ENCODE measurements at regions not wholly inside any gene's neighbourhood (a gene's known extent, or its start where the extent isn't known, plus 50 kb on each side); places are given as distances from the start of the nearest gene placed in this dataset.

- no peaks in the 10 kb centered on the region for H3K9me3 ChIP-seq
- no peak overlapping the region for H3K27ac ChIP-seq
- no peak overlapping the region for H3K4me3 ChIP-seq
- no peaks in the 10 kb centered on the region for H3K36me3 ChIP-seq
- H3K4me1 ChIP-seq = no peaks in the 10 kb centered on the region
- H3K27me3 ChIP-seq = peaks cover 0 to 54% (median 7%) of the 10 kb centered on the region in 7 donors
- WGBS, 2 donors = 33 to 35% methylated on average over 8 of the region's 8 CpGs
- no peak for TF ChIP-seq CTCF (IDR thresholded peaks at IDR 0.05)
- ATAC-seq = peak in 4 of 8 donors; percentile 51 to 94 (median 72)
- DNase-seq = peak in 1 of 2 donors; percentile 8
- intact Hi-C loops (cut with DNase I) = no loop called here
Observed at GRCh38 chr9:90301277-90301653, 341.4 kb downstream of the DIRAS2 start.

- TF ChIP-seq CTCF (IDR thresholded peaks at IDR 0.05) = no peak
- DNase-seq (no peak), ATAC-seq (no peak)
- H3K27me3 ChIP-seq = peaks cover 0 to 37% (median 4%) of the 10 kb centered on the region in 7 donors
- H3K27ac ChIP-seq = no peak overlapping the region
- H3K9me3 ChIP-seq = no peaks in the 10 kb centered on the region
- 77 to 79% methylated on average over 4 of the region's 4 CpGs for WGBS, 2 donors
- H3K4me1 ChIP-seq = no peaks in the 10 kb centered on the region
- no peak overlapping the region for H3K4me3 ChIP-seq
- intact Hi-C loops (cut with DNase I) = no loop called here
- H3K36me3 ChIP-seq = no peaks in the 10 kb centered on the region
Observed at GRCh38 chr9:90303655-90304054, 339.0 kb downstream of the DIRAS2 start.

- Histone ChIP-seq H3K9me3 (no peaks in the 10 kb centered on the region), H3K27ac (no peak overlapping the region), H3K4me1 (no peaks in the 10 kb centered on the region), H3K36me3 (no peaks in the 10 kb centered on the region), H3K27me3 (peaks cover 0 to 31% (median 0%) of the 10 kb centered on the region in 7 donors), H3K4me3 (no peak overlapping the region)
- 85 to 93% methylated on average over 11 of the region's 11 CpGs for WGBS, 2 donors
- no peak for TF ChIP-seq CTCF (IDR thresholded peaks at IDR 0.05)
- DNase-seq (no peak), ATAC-seq (no peak)
- intact Hi-C loops (cut with DNase I) = no loop called here
Observed at GRCh38 chr9:90306158-90306557, 336.5 kb downstream of the DIRAS2 start.

GRCh38 chr9:90307167-90307833, 335.3 kb downstream of the DIRAS2 start:
- H3K36me3 ChIP-seq = no peaks in the 10 kb centered on the region
- no peak overlapping the region for H3K27ac ChIP-seq
- no peaks in the 10 kb centered on the region for H3K9me3 ChIP-seq
- no peak for DNase-seq
- intact Hi-C loops (cut with DNase I) = no loop called here
- 43 to 50% methylated on average over 4 of the region's 4 CpGs for WGBS, 2 donors
- H3K4me3 ChIP-seq = no peak overlapping the region
- no peaks in the 10 kb centered on the region for H3K4me1 ChIP-seq
- H3K27me3 ChIP-seq = peaks cover 0 to 31% (median 0%) of the 10 kb centered on the region in 7 donors
- ATAC-seq = no peak
- no peak for TF ChIP-seq CTCF (IDR thresholded peaks at IDR 0.05)
